ENCODE measurements at regions not wholly inside any gene's neighbourhood (a gene's known extent, or its start where the extent isn't known, plus 50 kb on each side); places are given as distances from the start of the nearest gene placed in this dataset.

DNA sequence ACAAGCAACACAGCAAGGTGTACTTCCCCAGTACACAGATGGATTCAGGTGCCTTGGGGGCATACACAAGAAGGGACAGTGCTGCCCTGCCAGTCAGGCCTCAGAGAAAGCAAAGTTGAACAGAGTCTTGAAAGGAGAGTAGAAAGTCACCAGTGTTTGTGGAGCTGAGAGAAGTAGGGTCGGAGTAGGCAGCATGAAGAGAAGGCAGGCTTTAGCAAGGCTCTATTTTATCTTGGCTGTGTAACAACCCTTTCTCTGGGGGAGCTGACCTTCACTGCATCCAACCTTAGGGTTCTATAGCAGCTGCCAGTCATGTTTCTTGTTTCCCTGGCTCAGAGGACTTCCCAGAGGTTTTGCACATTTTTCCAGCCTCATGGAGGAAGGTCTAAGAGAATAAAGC, 77.4 kb upstream of the BLID start:
- no peak for DNase-seq

DNA sequence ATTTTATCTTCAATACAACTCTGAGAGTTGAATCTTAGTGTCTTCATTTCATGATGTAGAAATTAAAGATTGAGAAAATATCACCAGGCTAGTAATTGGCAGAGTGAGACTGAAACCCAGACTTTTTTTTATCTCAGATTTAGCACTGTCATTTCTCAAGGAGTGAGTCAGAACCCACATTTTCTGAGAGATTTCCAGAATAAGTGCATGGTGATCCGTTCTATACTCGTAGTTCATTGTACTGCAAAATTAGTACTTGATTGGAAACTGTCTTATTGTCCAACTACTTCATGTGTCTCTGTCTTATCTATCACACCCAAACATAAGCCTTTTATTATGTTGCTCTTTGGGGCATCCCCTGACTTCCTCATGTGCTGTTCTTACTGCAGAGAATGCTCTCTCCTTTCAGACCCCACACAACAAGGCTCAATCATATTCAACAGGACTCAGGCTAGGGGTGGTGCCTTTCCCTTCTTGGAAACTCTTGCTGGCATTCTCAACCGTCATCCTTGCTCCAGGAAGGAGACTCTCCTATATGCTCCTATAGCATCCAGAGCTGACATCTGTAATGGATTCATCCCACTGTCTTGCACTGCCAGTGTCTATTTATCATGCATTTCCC, 76.7 kb upstream of the BLID start:
- DNase-seq: peak in 1 of 2 experiments; percentile 25

DNA sequence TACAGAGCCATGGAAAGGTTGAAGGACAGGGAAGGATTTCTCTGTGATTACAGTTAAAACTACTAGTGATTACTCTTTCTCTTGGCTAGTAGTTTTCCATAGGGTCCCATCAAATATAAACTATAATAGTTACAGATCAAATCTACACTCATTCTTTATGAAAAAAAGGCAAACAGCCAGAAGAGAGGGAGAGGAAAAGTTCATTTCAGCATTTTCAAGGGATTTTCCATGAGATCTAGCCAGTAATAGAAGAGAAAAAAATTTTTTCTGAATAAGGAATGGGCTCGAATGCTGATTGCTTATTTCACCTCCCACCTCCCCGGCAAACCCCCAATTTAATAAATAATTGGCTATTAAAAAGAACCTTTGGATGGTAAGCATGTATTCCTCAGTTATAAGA, 74.8 kb upstream of the BLID start:
- no peak for DNase-seq

DNA sequence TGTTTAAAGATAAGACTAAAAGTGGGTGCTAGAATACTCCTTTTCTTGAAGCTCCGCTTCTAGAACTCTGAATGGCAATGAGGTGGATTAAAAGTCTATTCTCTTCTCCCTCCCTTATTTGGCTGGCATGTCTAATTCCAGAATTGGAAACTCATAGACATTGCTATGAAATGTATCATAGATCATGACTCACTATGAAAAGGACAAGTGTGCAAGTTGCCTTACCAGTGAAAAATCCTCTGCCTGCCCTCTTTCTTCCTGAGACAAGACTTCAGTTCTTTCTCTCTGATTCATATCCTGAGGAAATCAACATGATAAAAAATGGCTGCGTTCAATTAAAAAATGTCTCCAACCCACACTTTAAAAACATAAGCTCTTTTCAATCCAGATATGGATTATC, 73.2 kb upstream of the BLID start:
- peak; percentile 88 to 97 for DNase-seq

DNA sequence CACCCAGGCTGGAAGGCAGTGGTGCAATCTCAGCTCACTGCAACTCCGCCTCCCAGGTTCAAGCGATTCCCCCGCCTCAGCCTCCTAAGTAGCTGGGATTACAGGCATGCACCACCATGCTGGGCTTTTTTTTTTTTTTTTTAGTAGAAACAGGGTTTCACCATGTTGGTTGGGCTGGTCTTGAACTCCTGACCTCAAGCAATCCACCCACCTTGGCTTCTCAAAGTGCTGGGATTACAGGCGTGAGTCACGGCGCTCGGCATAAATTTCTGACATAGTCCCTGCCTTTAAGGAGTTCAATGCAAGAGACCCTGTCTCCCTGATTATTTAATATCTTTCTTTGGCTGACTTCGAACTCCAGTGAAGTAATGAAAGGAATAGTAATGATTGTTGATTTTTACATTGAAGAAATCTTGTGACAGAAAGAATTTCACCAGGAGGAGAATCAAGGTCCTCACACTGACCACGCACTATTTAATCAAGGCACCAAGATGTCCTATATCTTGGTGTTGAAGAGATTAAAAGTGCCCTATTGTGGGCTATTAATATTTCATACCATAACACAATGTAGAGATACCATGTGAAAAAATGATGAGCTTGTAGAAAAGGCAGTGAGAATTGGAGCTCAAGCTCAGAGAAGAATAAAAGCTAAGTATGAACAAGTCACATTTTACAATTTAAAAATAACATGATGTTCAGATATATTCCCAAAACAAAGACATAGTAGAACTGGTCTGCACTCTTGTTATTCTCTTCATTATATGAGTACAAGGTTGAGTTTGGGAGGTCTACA, 71.6 kb upstream of the BLID start:
- no peak for DNase-seq

DNA sequence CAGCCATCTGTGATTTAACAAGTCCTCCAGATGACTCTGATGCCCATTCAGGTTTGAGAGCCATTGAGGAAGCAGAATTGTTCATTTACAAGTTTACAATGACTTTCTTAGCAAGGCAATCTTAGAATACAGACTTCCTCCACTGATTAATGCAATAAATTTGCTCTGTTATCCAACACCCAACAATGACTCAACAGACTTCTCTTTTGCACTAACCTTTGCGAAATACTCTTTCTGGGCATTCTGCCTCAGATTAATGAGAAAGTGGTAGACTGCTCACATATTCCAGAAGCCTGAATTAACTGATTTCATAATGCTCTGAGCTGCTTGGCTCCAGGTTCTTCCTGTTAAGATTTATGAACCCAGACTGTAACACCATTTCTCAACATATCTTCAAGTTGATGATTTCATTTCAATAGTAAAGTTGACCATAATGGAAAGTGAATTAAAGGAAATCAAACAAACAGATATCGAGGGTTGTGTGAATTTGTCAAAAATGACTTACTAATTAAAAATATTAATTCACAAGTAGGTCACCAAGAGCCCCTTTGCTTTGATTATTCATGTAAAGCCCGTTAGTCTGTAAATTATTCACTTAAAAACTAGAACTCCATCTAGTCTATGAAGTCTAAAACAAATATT, 70.5 kb upstream of the BLID start:
- DNase-seq: peak in 1 of 2 experiments; percentile 64

DNA sequence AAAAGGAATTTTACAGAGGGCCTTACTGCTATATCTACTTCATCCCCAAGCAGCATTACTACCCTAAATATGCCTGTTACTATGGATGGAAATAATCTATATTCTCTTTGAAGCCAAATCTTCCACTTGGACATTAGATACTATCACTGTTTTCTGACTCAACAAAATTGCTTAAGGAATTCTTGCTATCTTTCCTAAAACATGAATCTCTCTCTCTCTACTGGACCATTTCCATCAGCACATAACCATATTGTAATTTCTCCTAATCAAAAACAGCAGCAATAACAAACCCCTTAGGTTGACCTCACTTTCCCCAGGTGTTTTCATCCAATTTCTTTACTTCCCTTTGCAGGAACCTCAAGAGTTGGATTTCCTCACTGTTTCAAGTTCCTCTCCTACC, 67.9 kb upstream of the BLID start:
- DNase-seq: no peak

DNA sequence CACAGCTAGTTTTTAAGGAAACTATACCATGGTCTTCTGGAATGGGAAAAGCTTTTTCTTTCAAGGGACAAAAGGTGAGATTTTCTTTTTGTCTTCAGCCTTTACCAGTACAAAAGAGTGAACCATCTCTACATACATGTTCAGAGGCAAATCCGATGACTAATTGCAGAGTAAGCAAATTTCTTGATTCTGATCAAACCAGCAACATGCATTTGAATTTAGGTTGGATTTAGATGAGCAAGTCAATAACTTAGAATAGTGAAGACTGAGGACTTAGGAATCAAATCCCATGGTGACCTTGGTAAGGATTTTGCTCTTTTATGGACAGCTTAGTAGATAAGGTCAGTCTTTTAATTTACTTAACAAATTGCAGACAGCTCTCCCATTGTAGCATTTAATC, 65.9 kb upstream of the BLID start:
- no peak for DNase-seq

DNA sequence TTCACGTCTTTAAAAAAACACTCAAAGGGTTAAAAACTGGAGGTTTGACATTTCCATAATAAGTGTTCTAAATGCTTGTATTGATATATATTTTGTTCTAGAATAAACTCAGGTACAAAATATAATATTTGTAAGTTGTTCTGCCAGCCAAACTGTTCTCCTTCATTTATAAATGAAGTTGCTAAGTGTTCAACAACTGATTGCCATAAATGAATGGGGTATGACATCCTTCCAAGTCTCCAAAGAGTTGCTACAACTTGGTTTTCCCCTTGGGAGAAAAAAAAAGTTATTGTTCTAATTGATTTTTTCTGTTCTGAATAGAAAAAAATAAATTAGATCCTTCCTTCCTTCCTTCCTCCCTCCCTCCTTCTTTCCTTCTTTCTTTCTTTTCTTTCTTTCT, 65.4 kb upstream of the BLID start:
- no peak for DNase-seq

DNA sequence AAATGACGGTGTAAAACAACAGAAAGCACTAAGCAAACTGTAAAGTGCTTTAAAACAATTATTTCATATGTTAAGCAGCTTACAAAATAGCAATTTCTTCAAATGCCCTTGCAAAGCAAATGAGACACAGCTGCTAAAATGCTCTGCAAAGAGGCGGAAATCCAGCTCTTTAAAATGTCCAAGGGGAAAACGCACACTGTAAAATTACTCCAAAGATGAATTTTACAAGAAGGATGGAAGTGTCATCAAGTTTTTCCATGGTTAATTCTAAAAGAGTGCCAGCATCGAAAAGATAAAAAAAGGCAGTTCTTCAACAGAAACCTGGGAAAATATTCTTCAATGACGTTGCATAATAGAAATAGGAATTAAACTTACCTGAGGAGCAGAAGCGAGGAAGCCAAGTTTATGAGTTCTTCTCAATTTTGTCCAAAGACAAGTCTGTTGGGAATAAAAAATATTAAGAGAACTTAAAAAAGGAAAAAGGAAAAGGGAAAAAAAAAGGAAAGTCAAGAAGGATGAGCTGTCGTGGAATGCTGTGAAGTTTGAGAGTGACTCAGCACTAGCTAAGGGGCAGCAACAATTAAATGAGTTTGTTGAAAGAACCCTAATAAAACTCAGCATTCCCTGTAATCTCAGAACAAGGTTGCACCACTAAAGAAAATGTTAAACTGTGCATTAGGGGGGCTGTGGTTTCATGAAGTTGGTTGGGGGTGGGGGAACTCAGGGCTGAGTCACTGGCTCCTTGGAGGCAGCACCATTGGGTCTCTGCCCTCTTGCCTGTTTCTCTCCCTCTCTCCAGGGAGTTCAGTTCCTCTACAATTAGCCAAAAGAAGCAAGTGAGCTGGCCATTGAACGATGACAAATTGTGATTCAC, 64.2 kb upstream of the BLID start:
- DNase-seq: peak; percentile 69 to 90

DNA sequence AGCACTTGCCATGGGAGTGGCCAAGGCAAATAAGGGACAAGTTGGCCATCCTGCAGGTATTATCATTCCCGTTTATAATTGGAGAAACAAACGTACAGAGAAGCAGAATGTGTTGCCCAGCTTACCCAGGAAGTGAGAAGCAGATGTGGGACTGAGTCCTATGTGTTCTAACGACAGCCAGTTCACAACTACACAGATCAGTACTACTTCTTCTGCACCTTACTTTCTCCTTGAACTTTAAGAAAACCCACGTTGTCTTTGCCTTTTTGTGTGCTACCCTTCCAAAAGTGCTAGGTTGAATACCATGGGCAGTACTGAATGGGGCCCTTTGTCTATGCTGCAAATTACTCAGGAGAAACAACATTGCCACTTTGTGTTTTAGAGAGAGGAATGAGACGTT, 62.8 kb upstream of the BLID start:
- peak in 1 of 2 experiments; percentile 20 for DNase-seq

DNA sequence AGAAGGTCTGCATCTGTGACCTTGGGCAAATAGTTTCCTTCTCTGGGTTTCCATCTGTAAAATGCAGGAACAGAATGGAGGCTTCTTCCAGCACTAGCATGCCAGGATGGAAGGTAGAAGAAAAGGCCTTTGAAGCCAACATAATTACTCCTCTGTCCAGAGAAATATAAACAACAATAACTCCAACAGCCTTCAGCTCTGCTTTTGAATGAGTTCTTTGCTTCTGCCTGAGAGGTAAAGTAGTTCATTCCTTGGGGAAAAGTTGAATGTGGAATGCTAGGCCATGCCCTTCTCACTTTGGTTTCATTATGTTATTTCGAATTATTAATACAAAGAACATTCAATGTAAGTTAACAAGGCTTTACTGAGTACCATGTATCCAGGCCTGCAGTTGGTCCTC, 61.2 kb upstream of the BLID start:
- DNase-seq: no peak

DNA sequence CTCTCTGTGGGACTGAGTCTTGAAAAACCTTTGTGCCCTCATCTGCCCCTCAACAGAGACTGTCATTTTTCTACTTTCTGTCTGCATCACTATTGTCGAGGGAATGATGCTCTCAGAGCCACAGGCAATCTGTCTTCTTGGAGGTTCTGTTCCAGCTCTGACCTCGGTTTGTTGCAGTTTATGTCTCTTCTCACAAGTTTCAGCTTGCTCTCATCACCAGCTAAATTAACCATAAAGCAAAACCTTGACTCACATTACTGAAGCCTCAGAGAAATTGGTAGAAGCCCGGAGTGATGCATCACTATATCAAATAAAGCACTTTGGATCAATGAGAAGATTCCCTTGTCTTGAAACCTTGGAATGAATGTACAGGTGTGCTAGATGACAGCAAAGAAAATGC, 60.6 kb upstream of the BLID start:
- DNase-seq: no peak

DNA sequence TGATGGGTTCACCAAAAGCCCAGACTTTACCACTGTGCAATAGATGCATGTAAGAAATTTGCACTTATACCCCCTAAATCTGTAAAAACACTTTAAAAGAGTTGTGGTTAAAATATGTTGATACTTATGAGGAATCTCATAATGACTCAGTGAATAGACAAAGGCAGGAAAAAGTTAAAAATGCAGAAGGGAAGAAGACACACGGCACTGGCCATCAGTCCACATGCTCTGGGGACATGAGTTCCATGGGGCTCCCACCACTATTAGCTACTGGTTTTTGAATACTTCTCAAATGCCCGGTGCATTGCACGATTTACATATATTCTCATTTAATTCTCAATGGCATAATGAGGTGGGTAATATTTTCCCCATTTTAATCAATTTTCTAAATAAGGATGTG, 59.3 kb upstream of the BLID start:
- DNase-seq: no peak

DNA sequence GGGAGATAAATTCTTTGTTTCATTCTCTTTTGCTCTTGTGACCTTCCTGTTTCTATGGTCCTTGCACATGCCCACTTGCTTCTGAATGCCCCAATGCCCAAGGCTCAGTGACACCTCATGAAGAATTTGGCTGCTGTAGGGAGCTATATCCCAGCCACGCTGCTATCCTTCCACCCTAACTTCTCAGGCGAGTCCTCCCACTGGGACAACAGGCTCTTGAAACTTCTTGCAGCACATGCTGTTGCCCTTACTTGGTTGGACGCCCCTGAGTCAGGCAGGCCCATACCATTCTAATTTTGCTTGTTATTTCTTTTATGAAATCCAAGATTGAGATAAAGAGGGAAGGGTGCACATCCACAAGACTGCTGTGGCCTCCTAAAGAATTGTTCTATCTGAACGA, 57.6 kb upstream of the BLID start:
- no peak for DNase-seq

DNA sequence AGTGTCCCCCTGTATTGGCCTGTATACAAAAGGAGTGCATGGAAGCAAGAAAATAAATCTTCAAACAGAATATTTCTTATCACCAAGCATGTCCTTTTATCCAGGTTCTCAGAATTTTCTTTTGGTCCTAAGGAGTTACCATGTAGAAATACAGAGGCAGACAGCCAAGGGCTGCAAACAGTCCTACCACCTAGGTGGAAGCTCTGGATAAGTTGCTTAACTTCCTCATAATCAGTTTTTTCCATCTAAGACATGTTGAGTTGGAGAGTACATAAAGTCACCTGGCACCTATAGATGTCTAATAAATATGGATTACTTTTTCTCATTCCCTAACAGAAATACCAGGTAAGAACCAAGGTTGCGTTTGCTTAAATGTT, 57.0 kb upstream of the BLID start:
- DNase-seq: no peak

DNA sequence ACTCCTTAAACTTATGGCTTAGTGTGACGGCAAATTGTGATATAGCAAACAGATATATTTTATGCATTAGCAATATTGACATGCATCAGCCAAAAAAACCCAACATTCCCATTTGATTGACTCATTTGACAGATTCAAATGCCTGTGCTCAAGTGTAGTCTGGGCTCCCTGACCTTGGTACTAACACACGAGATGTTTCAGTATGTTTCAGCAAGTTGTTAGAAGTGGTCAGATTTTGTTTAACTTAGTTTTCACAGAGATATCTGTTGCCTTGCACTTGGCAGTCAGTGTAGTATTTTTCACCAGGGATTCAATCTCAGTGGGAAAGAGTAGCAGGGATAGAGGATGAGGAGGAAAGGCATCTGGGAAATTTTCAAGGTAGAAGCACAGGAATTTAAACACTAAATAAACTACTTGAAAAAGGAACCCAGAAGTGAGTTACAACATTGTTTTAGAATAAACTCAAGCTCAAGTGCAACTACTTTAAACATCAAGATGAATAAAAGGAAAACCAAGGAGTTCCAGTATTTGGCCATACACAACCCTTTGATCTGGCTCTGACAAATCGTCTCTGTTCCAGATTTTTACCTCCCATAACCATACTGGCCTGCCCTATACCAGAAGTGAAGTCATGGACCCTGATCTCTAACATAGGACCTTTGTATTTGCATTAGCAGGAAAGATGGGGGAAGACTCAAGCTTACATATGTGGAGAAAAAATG, 56.5 kb upstream of the BLID start:
- no peak for DNase-seq

DNA sequence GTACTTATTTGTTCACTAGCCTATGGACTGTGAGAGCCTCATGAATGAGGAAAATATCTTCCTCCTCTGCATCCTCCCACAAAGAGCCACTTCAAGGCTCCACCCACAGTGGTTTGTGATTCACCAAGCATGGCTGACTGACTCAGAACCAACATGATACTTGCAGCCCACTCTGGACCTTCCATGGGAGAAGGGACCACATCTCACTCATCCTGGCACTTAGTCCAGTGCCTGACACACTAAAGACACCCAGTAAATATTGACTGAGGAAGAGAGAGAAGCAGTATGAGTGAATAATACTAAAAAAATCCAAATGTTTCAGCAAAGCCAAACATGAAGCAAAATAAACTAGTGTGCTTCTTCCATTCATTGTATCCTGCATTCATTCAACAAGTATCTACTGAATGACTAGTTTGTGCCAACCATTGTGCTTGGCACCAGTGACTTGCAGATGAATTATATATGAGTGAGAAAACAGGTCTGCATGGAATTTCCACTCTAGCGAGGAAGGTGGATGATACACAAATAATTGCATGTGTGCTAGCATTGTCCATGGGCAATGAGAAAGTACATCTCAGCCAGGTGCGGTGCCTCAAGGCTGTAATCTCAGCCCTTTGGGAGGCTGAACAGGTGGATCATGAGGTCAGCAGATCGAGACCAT, 54.9 kb upstream of the BLID start:
- DNase-seq: peak in 1 of 2 experiments; percentile 19

DNA sequence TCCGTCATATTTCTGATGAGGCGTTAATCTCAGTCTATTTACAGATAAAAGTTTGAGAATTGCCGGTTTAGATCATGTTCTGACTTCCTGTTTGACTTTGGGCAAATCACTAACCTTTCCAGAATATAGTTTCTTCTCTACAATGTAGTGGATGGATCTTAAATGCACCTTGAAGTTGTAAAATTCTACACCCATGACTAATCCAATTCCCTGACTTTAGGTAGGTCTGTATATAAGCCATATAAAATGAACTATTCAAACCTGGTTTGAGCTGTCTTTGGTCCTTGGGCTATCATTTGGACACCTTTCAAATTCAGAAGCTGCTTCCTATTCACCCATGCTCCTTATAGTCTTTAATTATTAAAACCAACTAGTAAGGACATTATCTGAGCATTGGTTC, 52.2 kb upstream of the BLID start:
- no peak for DNase-seq

DNA sequence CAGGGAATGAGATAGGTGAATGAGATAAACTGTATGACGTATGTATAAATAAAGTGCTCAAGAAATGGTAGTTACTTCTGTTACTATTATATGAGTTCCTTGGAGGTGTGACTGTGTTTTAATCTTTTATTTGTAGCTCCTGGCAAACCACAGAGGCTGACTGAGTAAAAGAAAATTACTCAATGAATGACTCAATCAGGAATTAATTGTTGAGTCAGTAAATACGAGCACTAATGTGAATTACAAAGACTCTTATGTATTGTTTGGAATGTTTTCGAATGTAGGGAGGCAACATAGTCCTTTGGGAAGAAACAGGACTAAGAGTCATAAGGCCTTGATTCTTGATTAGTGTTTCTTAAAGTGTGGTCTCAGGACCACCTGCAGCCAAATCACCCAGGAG, 51.1 kb upstream of the BLID start:
- DNase-seq: peak in 1 of 2 experiments; percentile 36

DNA sequence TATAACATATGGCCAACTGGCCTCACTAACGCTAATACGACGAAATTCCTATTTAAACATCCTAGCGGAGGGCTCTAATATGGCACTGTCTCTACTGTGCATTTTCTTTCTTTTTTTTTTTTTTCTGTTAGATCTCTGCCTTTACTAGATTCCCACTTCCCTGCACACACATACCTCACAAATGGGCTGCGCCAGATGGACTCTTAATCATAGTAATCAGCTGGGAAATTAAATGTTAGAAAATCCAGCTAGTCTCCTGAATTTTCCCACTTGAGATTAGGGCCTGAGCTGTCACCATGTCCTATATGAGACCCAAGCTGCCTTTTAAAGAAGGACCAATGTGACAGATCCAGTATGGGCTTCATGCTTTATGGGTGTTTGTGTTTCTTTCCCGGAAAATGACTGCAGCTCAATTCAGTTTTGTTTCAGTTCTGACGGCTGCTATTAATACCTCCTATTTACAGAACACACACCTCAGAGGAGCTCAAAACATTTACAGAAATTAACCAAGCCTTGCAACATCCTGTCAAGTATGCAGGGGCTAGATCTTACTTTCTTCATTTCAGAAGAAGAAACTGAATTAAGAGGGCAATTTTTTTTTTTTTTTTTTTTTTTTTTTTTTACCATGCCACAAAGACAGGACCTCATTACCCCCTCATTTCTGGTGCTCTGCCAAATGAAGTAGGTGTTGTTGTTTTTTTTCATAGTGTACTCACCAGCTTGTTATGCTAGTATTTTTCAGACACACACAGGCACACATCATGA, 49.8 kb upstream of the BLID start:
- DNase-seq: no peak
